ENCODE measurements at regions not wholly inside any gene's neighbourhood (a gene's known extent, or its start where the extent isn't known, plus 50 kb on each side); places are given as distances from the start of the nearest gene placed in this dataset.

GRCh38 chr10:83527934-83528333, 611.4 kb upstream of the GHITM start:
- H3K27ac ChIP-seq = no peak overlapping the region
- H4K20me1 ChIP-seq (ENCODE audit: insufficient read depth) = no peaks in the 10 kb centered on the region
- H3F3A ChIP-seq (ENCODE audit: insufficient read depth, low read depth) = no peaks in the 10 kb centered on the region
- ChIA-PET POLR2A (ENCODE audit: unreplicated experiment) (no interaction called here), CTCF (no interaction called here)
- H3K79me2 ChIP-seq (ENCODE audit: low read depth) = no peaks in the 10 kb centered on the region
- H3K4me3 ChIP-seq = no peak overlapping the region
- H3K9me3 ChIP-seq (ENCODE audit: insufficient read depth, low read depth) = no peaks in the 10 kb centered on the region; the same call in 1 of the 2 replicates
- no TSS peak for BruUV-seq (replicated peaks)
- H3K27me3 ChIP-seq (ENCODE audit: insufficient read depth, low read depth) = no peaks in the 10 kb centered on the region
- no peak for DNase-seq
- no peaks in the 10 kb centered on the region for H3K9me2 ChIP-seq (ENCODE audit: insufficient read depth)
- H3K4me1 ChIP-seq (replicated peaks; ENCODE audit: insufficient read depth) = no peaks in the 10 kb centered on the region
- H3K36me3 ChIP-seq (ENCODE audit: low read depth) = no peaks in the 10 kb centered on the region
- intact Hi-C loops (cut with micrococcal nuclease; ENCODE audit: unreplicated experiment) = no loop called here
- no peak overlapping the region for H2AFZ ChIP-seq
- TF ChIP-seq EZH2 (IDR thresholded peaks at IDR 0.05; ENCODE audit: low read depth) = no peak
- TF ChIP-seq, protein P1, sequence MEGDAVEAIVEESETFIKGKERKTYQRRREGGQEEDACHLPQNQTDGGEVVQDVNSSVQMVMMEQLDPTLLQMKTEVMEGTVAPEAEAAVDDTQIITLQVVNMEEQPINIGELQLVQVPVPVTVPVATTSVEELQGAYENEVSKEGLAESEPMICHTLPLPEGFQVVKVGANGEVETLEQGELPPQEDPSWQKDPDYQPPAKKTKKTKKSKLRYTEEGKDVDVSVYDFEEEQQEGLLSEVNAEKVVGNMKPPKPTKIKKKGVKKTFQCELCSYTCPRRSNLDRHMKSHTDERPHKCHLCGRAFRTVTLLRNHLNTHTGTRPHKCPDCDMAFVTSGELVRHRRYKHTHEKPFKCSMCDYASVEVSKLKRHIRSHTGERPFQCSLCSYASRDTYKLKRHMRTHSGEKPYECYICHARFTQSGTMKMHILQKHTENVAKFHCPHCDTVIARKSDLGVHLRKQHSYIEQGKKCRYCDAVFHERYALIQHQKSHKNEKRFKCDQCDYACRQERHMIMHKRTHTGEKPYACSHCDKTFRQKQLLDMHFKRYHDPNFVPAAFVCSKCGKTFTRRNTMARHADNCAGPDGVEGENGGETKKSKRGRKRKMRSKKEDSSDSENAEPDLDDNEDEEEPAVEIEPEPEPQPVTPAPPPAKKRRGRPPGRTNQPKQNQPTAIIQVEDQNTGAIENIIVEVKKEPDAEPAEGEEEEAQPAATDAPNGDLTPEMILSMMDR (conservative IDR thresholded peaks at IDR 0.05) = no peak
- no peak overlapping the region for H3K4me2 ChIP-seq

DNA sequence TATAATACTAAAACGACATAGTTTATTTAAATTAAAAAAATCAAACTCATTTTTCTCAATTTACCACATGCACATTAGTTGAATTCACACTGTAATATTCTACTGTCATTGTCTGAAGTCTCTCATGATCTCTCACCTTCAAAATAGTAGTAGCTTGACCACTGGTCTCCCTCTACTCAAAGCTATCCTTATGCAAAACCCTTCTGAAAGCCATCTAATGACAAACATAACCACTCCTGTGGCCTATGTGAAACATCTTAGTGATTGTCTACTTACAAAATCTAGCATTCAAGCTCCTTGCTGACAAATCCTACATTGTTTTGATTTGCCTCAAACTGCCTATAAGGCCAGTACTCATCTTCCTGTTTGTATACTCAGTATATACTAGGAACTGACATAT, 606.0 kb upstream of the GHITM start:
- Histone ChIP-seq H3K9me2 (ENCODE audit: insufficient read depth) (no peaks in the 10 kb centered on the region), H3F3A (ENCODE audit: insufficient read depth, low read depth) (no peaks in the 10 kb centered on the region), H3K4me3 (no peak overlapping the region), H3K27me3 (ENCODE audit: insufficient read depth, low read depth) (no peaks in the 10 kb centered on the region), H3K27ac (no peak overlapping the region), H3K79me2 (ENCODE audit: low read depth) (no peaks in the 10 kb centered on the region), H3K9me3 (ENCODE audit: insufficient read depth, low read depth) (no peaks in the 10 kb centered on the region; the same call in 1 of the 2 replicates), H3K36me3 (ENCODE audit: low read depth) (no peaks in the 10 kb centered on the region), H3K4me2 (no peak overlapping the region), H3K4me1 (replicated peaks; ENCODE audit: insufficient read depth) (no peaks in the 10 kb centered on the region), H2AFZ (no peak overlapping the region), H4K20me1 (ENCODE audit: insufficient read depth) (no peaks in the 10 kb centered on the region)
- TF ChIP-seq EZH2 (IDR thresholded peaks at IDR 0.05; ENCODE audit: low read depth) = no peak
- TF ChIP-seq, protein P1 (conservative IDR thresholded peaks at IDR 0.05) = no peak
- DNase-seq = no peak
- ChIA-PET POLR2A (ENCODE audit: unreplicated experiment) (no interaction called here), CTCF (no interaction called here)
- intact Hi-C loops (cut with micrococcal nuclease; ENCODE audit: unreplicated experiment) = no loop called here
- no TSS peak for BruUV-seq (replicated peaks)

DNA sequence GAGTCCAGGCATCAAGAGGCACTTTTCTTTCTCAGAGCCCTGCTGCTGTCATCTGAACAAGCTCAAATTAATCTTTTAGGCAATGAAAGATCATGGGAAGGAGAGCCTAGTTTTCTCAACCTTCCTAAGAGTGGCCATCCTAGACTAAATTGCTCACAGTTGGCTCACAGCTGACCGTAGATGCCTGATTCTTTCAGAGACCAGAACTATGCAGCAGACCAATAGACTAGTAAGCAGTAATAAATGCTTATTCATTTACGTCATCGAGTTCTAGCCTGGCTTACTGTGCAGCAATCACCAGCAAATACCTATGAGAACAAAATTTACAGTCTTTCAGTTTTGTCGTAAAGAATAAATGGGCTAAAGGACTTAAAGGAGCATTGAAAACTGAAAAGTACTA, 602.9 kb upstream of the GHITM start:
- intact Hi-C loops (cut with micrococcal nuclease; ENCODE audit: unreplicated experiment) = no loop called here
- no TSS peak for BruUV-seq (replicated peaks)
- ChIA-PET CTCF (no interaction called here), POLR2A (ENCODE audit: unreplicated experiment) (no interaction called here)
- H3K4me3 ChIP-seq = no peak overlapping the region
- H3K4me2 ChIP-seq = no peak overlapping the region
- no peaks in the 10 kb centered on the region for H3K79me2 ChIP-seq (ENCODE audit: low read depth)
- no peaks in the 10 kb centered on the region for H3F3A ChIP-seq (ENCODE audit: insufficient read depth, low read depth)
- no peak for DNase-seq
- no peaks in the 10 kb centered on the region; the same call in 1 of the 2 replicates for H3K9me3 ChIP-seq (ENCODE audit: insufficient read depth, low read depth)
- H3K4me1 ChIP-seq (replicated peaks; ENCODE audit: insufficient read depth) = no peaks in the 10 kb centered on the region
- TF ChIP-seq, protein P1 (conservative IDR thresholded peaks at IDR 0.05) = no peak
- no peak for TF ChIP-seq EZH2 (IDR thresholded peaks at IDR 0.05; ENCODE audit: low read depth)
- H4K20me1 ChIP-seq (ENCODE audit: insufficient read depth) = no peaks in the 10 kb centered on the region
- no peak overlapping the region for H2AFZ ChIP-seq
- no peak overlapping the region for H3K27ac ChIP-seq
- H3K27me3 ChIP-seq (ENCODE audit: insufficient read depth, low read depth) = no peaks in the 10 kb centered on the region
- no peaks in the 10 kb centered on the region for H3K9me2 ChIP-seq (ENCODE audit: insufficient read depth)
- no peaks in the 10 kb centered on the region for H3K36me3 ChIP-seq (ENCODE audit: low read depth)
